A204.1 (cell line): ENCODE measurements at regions not wholly inside any gene's neighbourhood (a gene's known extent, or its start where the extent isn't known, plus 50 kb on each side); places are given as distances from the start of the nearest gene placed in this dataset.
"Not testable (repeated sequence)": the region's sequence is repeated elsewhere in the genome, so short reads cannot be mapped to it uniquely, and the experiment has no call there.

Experiments
- FAIRE-seq: peaks from 2 replicates; lab custom pipeline; 2012; peaks lifted over from hg19 to GRCh38; lab: Jason Lieb, UNC

- FAIRE-seq, result not testable (repeated sequence)
Observed at GRCh38 chr6:94687255-94687654, 890.1 kb upstream of the MANEA start.

GRCh38 chr6:94683409-94683808 lies 893.9 kb upstream of the MANEA start:
- no peak for FAIRE-seq

DNA sequence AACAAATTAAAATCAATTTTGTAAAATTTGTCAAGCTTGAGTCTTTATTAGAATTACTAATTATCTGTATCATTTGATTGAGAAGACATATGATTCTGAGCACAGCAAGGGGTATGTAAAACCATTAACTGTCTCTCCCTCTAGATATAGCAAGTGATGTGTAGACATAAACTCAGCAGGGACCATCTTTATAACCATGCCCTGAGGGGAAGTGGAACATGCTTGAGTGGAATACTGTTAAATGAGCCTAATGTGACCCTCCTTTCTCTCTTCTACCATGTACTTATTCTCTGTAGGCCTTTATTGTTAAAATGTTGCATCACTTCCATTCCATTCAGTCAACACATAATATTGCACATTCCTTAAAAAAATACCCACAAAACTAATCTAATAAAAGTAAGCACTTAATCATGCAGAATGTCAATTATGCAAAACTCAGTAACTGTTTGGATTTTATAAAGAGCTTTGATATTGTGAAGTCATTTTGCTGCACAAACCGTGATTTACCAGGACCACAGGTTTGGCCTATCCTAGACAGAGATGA lies 896.6 kb upstream of the MANEA start:
- FAIRE-seq, result no peak

DNA sequence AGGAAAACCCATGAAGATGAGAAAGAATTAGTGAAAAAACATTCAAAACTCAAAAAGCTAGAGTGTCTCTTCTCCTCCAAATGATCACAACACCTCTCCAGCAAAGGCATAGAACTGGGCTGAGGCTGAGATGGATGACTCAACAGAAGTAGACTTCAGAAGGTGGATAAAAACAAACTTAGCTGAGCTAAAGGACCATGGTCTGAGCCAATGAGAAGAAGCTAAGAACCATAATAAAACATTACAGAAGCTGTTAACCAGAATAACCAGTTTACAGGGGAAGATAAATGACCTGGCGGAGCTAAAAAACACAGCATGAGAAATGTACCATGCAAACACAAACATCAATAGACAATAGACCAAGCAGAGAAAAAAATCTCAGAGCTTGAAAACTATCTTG lies 904.1 kb upstream of the MANEA start:
- FAIRE-seq, result no peak

GRCh38 chr6:94670017-94670416 lies 907.3 kb upstream of the MANEA start:
- FAIRE-seq, result no peak

DNA sequence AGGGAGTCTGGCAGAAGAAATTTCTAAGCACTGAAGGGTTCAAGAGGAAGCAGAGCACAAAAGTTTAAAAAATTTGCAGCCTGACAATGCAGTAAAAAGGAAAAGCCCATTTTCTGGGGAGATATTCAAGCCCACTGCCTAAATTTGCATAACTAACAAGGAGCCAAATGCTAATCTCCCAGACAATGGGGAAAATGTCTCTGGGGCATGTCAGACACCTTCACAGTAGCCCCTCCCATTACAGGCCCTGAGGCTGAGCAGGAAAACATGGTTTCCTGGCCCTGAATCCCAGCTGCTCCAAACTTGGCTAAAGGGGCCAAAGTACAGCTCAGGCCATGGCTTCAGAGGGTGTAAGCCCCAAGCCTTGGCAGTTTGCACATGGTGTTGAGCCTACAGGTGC lies 908.5 kb upstream of the MANEA start:
- FAIRE-seq, result no peak

GRCh38 chr6:94658929-94659328 lies 918.4 kb upstream of the MANEA start:
- FAIRE-seq, result no peak

DNA sequence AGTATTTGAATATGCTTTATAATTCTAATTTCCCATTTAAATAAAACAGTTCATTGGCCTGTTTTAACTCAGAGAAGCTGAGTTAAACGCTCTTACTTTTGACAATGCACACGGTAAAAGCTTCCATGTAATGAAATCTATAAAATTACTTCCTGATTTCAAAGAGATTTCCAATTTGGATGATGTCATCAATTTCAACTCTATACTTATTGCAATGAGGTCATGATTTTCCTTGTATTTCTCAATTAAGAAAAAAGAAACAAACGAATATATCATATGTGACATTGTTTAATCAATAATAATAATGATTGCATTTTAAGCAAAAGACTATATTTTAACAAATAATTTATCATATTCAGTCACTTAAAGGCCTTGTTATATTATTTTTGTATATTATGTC lies 926.1 kb upstream of the MANEA start:
- FAIRE-seq, result peak; percentile 29

- no peak for FAIRE-seq
Observed at GRCh38 chr6:94645191-94645590, 932.1 kb upstream of the MANEA start.

DNA sequence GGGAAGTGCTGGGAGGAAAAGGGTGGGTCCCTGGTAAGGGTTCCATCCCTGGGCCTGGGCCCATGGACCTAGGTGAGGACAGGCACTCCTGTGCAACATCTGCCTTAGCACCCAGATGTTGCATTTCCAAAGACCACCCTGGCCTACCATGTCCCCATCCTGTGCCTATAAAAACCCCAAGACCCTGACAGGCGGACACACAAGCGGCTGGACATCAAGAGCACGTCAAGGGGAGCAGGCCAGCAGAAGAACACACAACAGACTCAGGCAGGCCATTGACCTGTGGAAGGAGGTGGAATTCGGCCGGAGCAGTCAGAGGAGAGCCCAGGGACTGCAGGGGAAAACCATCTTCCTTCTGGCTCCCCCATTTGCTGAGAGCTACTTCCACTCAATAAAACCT lies 937.8 kb upstream of the MANEA start:
- no peak for FAIRE-seq

GRCh38 chr6:94636780-94637385 lies 940.5 kb upstream of the MANEA start:
- FAIRE-seq, result peak; percentile 97

DNA sequence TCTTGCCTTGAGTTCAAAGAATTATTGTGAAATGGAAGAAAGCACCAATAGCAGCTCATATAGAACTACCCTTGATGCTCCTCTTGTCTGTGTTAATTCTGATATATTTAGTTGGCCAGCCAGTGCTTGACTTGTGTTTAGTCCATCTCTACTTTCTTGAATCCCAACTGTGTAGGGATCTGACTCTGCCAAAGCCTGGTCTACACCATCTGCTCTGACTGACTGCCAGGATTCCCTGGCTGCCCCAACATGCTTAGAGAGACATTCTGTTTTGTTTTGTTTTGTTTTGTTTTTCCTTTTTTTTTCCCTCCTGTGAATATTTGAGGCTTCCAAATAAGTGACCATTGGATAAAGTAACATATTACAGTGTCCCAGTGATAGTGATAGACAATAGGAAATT lies 953.7 kb upstream of the MANEA start:
- no peak for FAIRE-seq

DNA sequence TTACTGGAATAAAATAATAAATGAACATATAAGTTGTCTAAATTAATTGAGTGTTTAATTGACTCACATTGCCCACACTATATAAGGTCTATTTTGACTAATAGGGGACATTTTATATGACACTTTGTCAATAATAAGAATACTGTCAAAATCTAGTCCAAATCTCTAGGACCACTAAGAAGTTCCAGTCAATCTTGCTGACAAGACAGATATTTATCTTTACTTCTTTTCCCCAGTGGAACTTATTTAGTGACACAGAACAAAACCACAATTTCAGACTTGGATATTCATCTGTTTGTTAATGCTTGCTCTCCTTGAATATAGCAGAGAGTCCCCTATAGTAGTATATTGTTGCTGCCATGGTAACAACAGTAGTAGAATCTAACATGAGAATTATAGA lies 954.6 kb upstream of the MANEA start:
- no peak for FAIRE-seq

- FAIRE-seq, result no peak
Observed at GRCh38 chr6:94600636-94601035, 976.7 kb upstream of the MANEA start.

DNA sequence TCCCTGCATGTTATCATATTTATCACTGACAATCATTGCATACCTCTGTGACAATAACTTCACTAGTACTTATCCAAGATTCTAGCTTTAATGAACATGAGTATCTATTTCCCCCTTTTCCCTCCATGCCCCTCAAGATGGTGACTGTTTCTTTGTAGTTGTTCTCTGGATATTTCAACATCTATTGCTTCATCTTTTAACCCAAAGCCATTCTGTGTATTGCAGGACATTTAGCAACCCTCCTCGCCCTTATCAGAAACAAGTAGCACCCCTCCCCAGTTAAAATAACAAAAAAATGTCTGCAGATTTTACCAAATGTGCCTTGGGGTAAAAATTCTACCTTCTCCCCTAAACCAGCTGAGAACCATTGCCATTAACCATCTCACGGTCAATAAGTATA lies 979.8 kb upstream of the MANEA start:
- no peak for FAIRE-seq

DNA sequence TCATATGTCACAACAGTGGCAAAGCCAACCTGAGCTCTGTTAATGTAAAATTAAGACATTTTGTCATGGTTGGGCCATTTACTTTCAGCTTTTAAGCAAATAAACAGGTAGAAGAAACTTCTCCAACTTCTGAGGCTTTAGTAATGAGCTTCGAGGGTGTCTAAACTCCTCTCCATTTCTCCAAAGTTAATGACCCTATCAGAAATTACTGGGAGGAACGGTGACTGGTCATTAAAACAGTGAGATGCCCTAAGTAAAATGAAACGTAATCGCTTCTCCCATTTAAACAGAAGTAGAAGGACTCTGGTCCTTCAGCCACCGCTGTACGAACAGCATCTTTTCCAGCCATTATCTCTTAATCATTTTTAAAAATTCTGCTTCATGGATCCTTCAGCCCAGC lies 986.9 kb upstream of the MANEA start:
- no peak for FAIRE-seq

DNA sequence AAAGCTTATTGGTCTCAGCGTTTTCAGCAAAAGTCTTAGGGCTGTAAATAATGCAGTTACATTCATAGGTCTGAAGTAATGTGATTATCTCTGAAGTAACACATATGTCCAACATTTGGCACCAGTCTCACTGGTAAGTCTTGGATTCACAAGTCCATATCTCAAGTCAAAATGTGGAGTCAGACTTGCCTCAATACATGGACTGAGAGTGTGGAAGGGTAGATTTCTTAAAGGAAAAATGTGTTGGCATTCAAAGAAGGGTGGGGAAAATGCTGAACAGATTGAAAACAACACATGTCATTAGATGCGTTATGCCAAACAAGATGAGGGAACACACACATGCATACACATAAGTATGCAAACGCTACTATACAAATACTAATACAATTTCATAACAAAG lies 989.0 kb upstream of the MANEA start:
- FAIRE-seq, result no peak

DNA sequence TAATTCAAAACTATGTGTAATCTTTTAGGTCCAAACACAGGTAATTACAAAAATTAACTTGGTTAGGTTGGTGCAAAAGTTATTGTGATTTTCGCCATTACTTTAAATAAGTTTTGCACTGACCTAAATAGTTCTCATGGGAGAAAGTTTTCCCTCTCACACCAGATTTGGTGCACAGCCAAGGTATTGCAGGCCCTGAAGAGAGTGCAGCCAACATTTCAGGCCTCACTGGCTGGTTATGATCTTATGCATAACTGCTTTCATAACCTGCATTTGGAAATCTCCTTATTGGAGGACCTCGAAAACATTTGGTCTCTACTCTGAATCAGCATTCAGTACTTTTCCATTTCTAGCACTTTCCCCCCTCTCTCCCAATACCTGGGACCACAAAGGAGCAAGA lies 993.1 kb upstream of the MANEA start:
- FAIRE-seq, result no peak

DNA sequence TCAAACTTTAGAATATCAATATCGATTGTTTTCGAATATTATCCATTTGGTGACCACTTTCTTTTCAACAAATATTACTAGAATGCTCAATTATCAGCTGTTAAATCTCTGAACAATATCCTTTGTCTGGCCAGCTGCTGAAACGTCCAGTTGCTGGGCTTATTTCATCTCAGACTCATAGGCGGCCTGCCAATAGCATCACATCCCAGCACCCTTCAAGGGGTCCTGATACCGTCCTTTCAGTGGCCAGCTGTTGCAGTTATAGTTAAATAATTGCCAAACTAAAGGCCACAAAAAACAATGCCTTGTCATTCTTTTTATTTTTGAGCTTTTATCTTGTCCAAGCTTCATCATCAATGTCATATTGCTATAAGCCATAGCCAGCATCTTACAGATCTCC lies 1006.8 kb upstream of the MANEA start:
- no peak for FAIRE-seq

- FAIRE-seq, result no peak
Observed at GRCh38 chr6:94562846-94563245, 1014.5 kb upstream of the MANEA start.

- no peak for FAIRE-seq
Observed at GRCh38 chr6:94559829-94560537, 1017.4 kb upstream of the MANEA start.

- FAIRE-seq, result not testable (repeated sequence)
Observed at GRCh38 chr6:94557207-94557606, 1020.1 kb upstream of the MANEA start.

DNA sequence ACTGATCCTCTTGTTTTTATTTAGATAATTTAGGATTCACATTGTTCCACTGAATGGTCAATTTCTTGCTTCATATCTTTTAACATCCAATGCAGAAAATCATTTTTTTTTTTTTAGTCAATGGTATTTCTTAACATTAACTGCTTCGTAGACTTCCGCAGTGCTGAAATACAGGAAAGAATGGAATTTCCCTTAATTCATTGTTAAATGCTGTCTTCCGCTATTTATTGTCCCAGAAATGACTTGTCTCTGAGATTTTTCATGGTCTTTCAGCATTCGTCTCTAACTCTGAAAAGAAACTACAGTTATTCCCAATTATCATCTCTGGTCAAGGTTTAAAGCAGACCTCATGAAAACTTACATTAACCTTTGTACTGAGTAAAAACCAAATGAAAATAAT lies 1029.1 kb upstream of the MANEA start:
- FAIRE-seq, result no peak

DNA sequence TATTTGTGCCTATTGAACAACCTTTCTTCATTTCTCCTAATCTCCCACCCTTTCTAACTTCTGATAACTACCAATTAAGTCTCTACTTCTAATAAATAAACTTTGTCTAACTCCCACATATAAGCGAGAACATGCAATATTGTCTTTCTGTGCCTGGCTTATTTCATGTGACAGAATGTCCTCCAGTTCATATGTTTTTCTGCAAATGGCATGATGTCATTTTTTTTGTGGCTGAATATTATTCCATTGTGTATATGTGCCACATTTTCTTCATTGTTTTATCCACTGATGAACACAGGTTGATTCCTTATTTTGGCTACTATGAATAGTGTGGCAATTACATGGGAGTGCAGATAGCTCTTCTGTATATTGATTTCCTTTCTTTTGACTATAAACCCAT lies 1041.5 kb upstream of the MANEA start:
- FAIRE-seq, result no peak
